Skeletal muscle satellite cell (primary cell): ENCODE measurements at regions not wholly inside any gene's neighbourhood (a gene's known extent, or its start where the extent isn't known, plus 50 kb on each side); places are given as distances from the start of the nearest gene placed in this dataset.
"Not testable (repeated sequence)": the region's sequence is repeated elsewhere in the genome, so short reads cannot be mapped to it uniquely, and the experiment has no call there.

Source experiments
- H3K27me3 ChIP-seq: 2 replicates; pipeline ENCODE4 v1.7.0; 2013; ENCODE audit warnings: low read length; ENCODE audit not compliant: control insufficient read depth, insufficient read depth
- H3K36me3 ChIP-seq: 2 replicates; pipeline ENCODE4 v1.7.0; 2013; ENCODE audit warnings: mild to moderate bottlenecking, control low read depth, low read length; ENCODE audit not compliant: insufficient read depth
- H3K4me1 ChIP-seq: 2 replicates; pipeline ENCODE4 v1.7.0; 2013; ENCODE audit warnings: low read length; ENCODE audit not compliant: control insufficient read depth, insufficient read depth
- H3K4me2 ChIP-seq: 2 replicates; pipeline ENCODE4 v1.7.0; 2013; ENCODE audit warnings: mild to moderate bottlenecking, low read length
- H3K4me3 ChIP-seq: 2 replicates; pipeline ENCODE4 v1.7.0; 2013; ENCODE audit warnings: low read length
- H3K9ac ChIP-seq: 2 replicates; pipeline ENCODE4 v1.7.0; 2013; ENCODE audit warnings: mild to moderate bottlenecking, low read depth, low read length, moderate library complexity
- H3K9me3 ChIP-seq: replicated peaks from 2 replicates; pipeline ENCODE4 v1.7.0; 2013; ENCODE audit warnings: mild to moderate bottlenecking, control low read depth, low read length

DNA sequence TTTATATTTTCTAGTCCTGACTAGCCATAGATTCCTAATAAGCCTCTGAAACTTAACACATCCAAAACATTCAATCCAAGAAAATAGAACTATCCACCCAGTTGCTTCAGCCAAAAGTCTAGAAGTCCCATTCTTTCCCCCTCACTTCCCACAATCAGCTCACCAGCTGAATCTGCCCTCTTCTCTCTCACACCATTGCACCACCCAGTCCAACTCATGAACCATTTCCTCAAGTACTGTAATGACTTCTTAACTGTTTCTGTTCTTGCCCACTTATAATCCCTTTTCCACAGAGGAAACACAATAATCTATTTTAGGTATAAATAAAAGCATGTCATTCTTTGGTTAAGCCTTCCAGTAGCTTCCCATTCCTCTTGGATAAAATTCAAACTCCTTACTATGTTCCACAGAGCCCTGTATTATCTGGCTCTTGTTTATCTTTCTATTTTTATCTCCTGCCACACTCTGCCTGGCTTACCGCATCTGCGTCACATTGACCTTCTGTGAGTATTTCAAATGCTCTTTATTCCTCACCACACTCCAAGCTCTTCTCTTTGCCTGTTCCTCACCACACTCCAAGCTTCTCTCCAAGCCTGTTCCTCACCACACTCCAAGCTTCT, 205.9 kb upstream of the FRG1 start:
- H3K4me3 ChIP-seq, H3K4me2 ChIP-seq, H3K4me1 ChIP-seq, H3K27me3 ChIP-seq, H3K36me3 ChIP-seq, H3K9ac ChIP-seq, H3K9me3 ChIP-seq: not testable (repeated sequence)

DNA sequence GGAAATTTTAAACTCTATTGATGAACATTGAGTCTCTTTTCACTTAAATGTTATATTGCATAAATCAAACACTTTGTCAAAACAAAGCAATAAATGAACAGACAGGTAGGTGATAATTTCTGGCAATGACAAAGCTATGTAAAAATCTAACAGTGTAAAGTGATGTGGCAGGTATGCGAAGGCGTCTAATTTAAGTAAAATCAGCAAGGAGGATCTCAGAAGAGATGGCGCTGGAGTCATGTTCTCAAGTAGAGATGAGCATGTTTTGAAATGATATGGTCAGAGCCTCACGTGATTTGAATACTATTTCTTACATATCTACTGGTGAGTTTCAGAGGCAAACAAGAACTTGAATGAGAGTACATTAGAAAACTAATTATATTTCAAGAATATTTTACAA, 204.0 kb upstream of the FRG1 start:
- H3K4me2 ChIP-seq, H3K9me3 ChIP-seq, H3K4me1 ChIP-seq: not testable (repeated sequence)

DNA sequence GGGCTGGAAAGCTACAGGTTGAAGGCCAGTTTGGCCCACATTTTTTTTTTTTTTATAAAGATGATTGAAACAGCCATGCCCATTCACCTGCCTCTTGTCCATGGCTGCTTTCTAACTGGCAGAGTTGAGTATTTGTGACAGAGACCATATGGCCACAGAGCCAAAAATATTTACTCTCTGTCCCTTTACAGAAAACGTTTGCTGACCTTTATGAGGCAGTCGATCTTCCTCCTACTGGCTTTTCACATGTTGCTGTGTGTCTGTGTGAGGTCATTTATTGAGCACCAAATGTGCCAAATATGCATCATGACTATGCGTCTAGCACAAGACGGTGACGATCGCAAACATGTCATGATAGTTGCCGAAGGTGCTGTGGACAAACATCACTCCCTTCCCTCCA, 200.6 kb upstream of the FRG1 start:
- not testable (repeated sequence) for H3K9me3 ChIP-seq, H3K4me3 ChIP-seq, H3K9ac ChIP-seq, H3K4me1 ChIP-seq, H3K27me3 ChIP-seq, H3K36me3 ChIP-seq, H3K4me2 ChIP-seq

More for the DNA sequence above, 204.0 kb upstream of the FRG1 start:
- not testable (repeated sequence) for H3K4me3 ChIP-seq, H3K36me3 ChIP-seq, H3K9ac ChIP-seq, H3K27me3 ChIP-seq

DNA sequence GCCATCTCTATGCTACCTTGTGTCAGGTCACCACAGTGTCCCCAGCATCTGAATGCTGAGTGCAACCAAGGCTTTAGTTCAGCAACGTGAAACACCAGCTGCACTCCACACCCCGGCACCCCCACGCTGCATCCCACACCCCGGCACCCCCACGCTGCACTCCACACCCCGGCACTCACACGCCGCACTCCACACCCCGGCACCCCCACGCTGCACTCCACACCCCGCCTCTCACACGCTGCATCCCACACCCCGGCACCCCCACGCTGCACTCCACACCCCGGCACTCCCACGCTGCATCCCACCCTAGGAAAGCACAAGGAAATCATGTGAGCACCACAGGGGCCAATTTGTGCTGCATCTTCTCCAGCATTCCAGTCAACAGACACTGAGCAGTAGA, 199.8 kb upstream of the FRG1 start:
- no peaks in the 10 kb centered on the region for H3K4me1 ChIP-seq
- H3K4me2 ChIP-seq, result no peak overlapping the region
- peaks cover 6% of the 10 kb centered on the region for H3K9me3 ChIP-seq
- H3K9ac ChIP-seq, result no peak overlapping the region
- H3K27me3 ChIP-seq, result no peaks in the 10 kb centered on the region
- no peak overlapping the region for H3K4me3 ChIP-seq
- H3K36me3 ChIP-seq, result no peaks in the 10 kb centered on the region

DNA sequence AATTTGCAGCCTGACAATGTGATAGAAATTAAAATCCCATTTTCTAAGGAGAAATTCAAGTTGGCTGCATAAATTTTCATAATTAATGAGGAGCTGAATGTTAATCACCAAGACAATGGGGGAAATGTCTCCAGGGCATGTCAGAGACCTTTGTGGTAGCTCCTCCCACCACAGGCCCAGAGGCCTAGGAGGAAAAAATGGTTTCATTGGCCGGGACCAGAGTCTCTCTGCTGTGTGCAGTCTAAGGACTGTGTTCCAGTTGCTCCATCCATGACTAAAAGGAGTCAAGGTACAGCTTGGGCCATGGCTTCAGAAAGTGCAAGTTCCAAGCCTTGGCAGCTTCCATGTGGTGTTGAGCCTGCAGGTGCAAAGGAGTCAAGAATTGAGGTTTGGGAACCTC, 187.6 kb upstream of the FRG1 start:
- not testable (repeated sequence) for H3K36me3 ChIP-seq, H3K9ac ChIP-seq, H3K4me1 ChIP-seq, H3K9me3 ChIP-seq, H3K4me2 ChIP-seq, H3K4me3 ChIP-seq, H3K27me3 ChIP-seq

DNA sequence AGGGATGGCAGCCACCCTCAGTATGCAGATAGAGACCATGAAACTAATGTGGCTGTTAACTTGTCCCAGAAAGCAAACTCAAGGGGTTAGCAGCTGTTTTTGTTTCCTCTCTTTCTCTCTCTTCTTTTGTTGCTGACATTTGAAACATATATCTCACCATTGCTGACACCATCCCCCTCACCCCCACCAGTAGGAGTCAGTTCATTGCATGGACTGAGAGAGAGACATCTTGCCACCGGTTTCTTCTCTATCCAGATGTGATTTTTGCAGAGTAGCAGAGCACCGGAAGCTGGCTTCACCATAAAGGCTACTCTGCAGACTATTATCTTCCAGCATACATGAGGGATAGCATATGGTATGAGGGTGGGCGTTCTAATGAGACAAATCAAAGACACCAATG, 177.1 kb upstream of the FRG1 start:
- no peak overlapping the region for H3K4me2 ChIP-seq
- H3K9ac ChIP-seq, result no peak overlapping the region
- no peaks in the 10 kb centered on the region for H3K4me1 ChIP-seq
- no peaks in the 10 kb centered on the region for H3K27me3 ChIP-seq
- no peaks in the 10 kb centered on the region for H3K36me3 ChIP-seq
- H3K4me3 ChIP-seq, result no peak overlapping the region
- peaks cover 12% of the 10 kb centered on the region for H3K9me3 ChIP-seq

DNA sequence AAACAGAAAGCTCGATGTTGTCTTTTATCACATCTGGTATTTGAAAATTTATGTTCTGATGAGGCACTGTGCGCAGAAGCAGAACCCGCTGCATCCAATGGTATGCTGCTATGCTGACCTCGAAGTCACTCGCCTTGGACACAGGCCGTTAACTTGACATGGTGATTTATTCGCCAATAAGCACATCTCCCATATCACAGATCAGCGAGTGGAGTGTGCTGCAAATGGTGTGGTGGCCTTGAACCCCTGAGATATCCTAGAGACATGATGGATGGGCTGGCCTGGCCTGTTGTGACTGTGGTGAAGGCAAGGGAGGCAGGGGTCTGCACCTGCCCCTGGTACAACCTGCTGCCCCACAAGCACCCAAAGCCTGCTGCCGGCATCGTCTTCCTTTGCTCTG, 175.4 kb upstream of the FRG1 start:
- Histone ChIP-seq H3K4me3 (no peak overlapping the region), H3K4me2 (no peak overlapping the region), H3K4me1 (no peaks in the 10 kb centered on the region), H3K27me3 (no peaks in the 10 kb centered on the region), H3K9me3 (peaks cover 15% of the 10 kb centered on the region), H3K36me3 (no peaks in the 10 kb centered on the region), H3K9ac (no peak overlapping the region)

DNA sequence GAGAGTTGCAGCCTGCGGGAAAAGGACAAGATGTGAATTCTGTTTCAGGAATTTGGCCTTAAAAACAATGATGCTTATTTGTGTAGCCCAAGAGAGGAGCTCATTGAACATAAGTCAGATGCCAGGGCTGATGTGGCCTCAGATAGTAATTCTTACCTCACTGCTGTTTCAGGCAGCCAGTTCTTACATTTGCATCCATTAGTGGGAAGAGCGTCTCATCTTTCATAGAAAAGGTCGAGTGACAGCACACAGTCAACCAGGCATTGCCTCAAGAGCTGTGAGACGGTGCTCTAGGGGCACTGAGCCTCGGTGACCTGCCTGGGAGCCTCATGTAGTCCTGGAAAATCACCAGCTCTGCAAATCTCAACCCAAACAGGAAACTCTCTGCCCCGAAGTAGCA, 174.9 kb upstream of the FRG1 start:
- H3K36me3 ChIP-seq, result no peaks in the 10 kb centered on the region
- H3K27me3 ChIP-seq, result no peaks in the 10 kb centered on the region

DNA sequence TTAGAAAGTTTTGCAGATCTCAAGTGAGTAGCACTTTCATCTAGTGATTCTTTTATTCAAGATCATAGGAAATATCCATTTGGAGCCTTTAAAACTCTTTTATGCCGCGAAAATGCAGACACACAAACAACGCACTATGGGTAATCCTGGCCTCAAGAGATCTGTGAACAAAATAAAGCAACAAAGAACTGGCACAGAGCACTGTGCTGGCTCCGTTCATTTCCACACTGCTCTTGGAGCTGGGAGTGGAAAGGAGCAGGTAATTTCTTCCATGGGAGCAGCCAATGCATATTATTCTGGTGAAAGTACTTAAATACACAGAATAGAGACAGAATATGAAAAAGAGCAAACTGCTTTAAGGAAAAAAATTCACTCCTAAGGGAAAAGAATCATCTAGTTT, 172.7 kb upstream of the FRG1 start:
- H3K9ac ChIP-seq, result no peak overlapping the region
- no peaks in the 10 kb centered on the region for H3K4me1 ChIP-seq
- H3K4me2 ChIP-seq, result no peak overlapping the region
- no peaks in the 10 kb centered on the region for H3K36me3 ChIP-seq
- no peaks in the 10 kb centered on the region for H3K27me3 ChIP-seq
- H3K4me3 ChIP-seq, result no peak overlapping the region
- H3K9me3 ChIP-seq, result peaks cover 15% of the 10 kb centered on the region

More for the DNA sequence above, 174.9 kb upstream of the FRG1 start:
- H3K9ac ChIP-seq, result no peak overlapping the region
- H3K4me3 ChIP-seq, result no peak overlapping the region
- no peak overlapping the region for H3K4me2 ChIP-seq
- H3K4me1 ChIP-seq, result no peaks in the 10 kb centered on the region
- peaks cover 15% of the 10 kb centered on the region for H3K9me3 ChIP-seq

DNA sequence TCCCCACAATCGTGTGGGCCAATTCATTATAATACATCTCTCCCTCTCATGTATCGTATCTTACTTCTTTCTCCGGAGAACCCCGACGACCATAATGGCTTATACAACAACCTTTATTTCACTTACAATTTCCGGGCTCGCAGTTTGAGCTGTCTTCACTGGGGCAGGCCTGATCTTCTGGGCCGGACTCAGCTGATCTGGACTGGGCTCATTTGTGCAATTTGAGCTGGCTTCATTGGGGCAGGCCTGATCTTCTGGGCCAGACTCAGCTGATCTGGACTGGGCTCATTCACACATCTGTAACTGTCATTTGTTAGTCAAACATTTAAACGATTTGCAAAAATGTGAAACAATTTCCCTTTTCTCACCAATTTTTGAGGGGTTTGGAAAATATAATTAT, 171.5 kb upstream of the FRG1 start:
- Histone ChIP-seq H3K4me1 (no peaks in the 10 kb centered on the region), H3K27me3 (no peaks in the 10 kb centered on the region), H3K36me3 (no peaks in the 10 kb centered on the region), H3K4me2 (no peak overlapping the region), H3K4me3 (no peak overlapping the region), H3K9ac (no peak overlapping the region), H3K9me3 (peaks cover 10% of the 10 kb centered on the region)

DNA sequence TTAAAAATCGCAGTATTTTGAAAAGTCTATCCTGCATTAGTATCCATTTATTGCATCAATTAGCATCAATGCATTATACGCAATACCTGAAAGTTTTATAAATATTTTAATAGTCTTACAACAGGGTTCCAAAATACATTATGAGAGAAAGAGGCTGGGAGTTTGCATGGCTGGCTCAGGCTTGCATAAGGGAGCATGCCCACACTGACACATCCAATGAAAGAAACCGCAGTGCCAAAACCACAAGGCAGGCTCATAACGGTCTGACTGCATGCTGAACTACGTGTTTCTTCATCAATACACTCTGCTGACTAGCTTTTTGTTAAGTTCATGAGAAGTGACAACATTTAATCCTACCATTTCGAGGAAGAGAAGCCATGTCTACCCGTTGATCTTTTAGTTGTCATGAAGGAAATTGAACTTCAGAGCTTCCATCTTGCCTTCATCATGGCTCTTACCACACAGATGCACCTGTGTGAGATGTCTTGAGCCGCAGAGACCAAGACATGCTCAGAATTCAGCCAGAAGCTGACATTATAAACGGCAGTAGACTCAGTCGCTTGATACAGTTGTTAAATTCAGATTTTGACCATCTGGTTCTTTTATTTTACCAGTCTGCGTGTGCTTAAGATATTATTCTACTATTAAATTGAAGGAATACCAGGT, 168.8 kb upstream of the FRG1 start:
- Histone ChIP-seq H3K9me3 (peaks cover 3% of the 10 kb centered on the region), H3K9ac (no peak overlapping the region), H3K4me2 (no peak overlapping the region), H3K4me3 (no peak overlapping the region), H3K27me3 (no peaks in the 10 kb centered on the region), H3K4me1 (no peaks in the 10 kb centered on the region), H3K36me3 (no peaks in the 10 kb centered on the region)

DNA sequence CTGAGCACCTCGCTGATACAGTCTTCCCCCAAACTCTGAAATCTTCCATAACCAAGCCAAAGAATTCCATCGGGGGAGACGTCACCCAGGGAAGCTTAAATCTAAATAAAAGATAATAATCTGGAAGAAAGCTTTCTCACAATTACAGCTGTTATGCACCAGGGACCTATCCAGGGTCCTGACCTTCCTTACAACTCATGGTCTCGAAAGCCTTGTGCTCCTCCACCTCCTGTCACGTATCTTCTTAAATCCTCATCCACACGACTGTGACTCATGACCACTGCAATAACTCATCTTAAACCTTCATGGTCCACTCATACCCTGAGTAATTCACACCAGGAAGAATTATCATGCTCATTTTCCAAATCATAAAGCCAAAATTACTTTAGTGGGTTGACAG, 166.8 kb upstream of the FRG1 start:
- Histone ChIP-seq H3K4me2 (no peak overlapping the region), H3K27me3 (no peaks in the 10 kb centered on the region), H3K4me1 (no peaks in the 10 kb centered on the region), H3K9me3 (peaks cover 8% of the 10 kb centered on the region), H3K9ac (no peak overlapping the region), H3K36me3 (no peaks in the 10 kb centered on the region), H3K4me3 (no peak overlapping the region)
